ENCODE measurements at regions not wholly inside any gene's neighbourhood (a gene's known extent, or its start where the extent isn't known, plus 50 kb on each side); places are given as distances from the start of the nearest gene placed in this dataset.

DNA sequence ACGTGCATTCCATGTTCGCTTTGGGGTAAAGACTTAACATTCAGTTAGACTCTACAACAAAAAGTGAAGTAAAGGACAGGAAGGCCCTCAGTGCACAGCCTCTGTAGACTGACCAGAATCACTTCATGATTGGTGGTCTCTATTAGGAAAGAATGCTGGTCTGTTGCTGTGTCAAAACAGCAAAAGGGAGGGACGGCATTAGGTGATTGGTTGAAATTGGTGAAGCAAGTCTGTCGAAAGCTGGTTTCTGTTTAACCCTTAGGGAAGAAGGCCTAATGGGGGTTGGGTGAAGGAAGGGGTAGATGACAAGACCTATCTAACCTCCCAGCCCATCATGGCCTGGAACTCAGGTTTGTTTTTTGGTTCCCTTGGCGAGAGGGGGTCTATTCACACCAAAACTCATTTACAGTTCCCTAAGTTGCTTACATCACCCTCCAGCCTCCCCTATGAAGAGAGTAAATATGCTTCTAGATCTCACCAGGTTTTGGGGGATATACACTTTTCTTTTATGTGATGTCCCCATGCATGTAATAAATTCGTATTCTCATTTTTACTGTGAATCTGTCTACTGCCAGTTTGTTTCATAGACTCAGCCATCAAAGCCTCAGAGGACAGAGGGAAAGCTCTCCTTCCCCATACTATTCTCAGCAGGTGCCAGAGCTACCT lies 65.6 kb downstream of the TMEM17 start:
- H3K36me3 ChIP-seq (ENCODE audit: control insufficient read depth, insufficient read depth, low read length), result no peaks in the 10 kb centered on the region
- CTCF ChIA-PET, result no interaction called here
- H3K36me3 Mint-ChIP-seq (ENCODE audit: insufficient read depth, unreplicated experiment), result peaks cover 6% of the 10 kb centered on the region

DNA sequence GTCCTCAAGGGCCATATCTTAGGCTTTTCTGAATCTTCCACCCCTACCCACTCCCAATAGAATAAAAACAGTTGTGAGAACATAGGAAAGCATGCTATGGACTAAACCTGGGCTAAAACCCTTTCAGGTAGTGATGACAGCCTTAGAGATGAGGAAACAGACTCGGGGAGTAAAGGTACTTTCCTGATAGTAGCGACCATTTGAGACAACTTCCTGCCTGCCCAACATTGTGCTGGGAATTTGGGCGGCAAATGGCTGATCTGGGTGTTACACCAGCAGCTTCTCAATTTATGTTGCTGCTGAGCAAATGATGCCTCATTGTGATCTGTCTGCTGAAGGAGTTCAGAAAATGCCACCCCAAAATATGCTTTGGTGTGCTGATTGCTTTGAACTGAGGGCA lies 66.6 kb downstream of the TMEM17 start:
- Mint-ChIP-seq H3K27me3 (ENCODE audit: insufficient read depth, unreplicated experiment) (no peaks in the 10 kb centered on the region), H3K27ac (ENCODE audit: unreplicated experiment) (no peak overlapping the region), H3K9me3 (ENCODE audit: unreplicated experiment) (no peaks in the 10 kb centered on the region), H3K4me3 (ENCODE audit: unreplicated experiment) (no peak overlapping the region), H3K4me1 (ENCODE audit: low read depth, unreplicated experiment) (no peaks in the 10 kb centered on the region), H3K36me3 (ENCODE audit: insufficient read depth, unreplicated experiment) (peaks cover 6% of the 10 kb centered on the region)
- ChIA-PET POLR2A (no interaction called here), CTCF (no interaction called here)
- no peak for DNase-seq
- Histone ChIP-seq H3K4me3 (ENCODE audit: low read depth, low read length) (no peak overlapping the region), H3K4me1 (no peaks in the 10 kb centered on the region), H3K27me3 (replicated peaks; ENCODE audit: control insufficient read depth, insufficient read depth, low read length) (no peaks in the 10 kb centered on the region), H3K36me3 (ENCODE audit: control insufficient read depth, insufficient read depth, low read length) (no peaks in the 10 kb centered on the region), H3K9me3 (no peaks in the 10 kb centered on the region)
- TF ChIP-seq, protein P1, sequence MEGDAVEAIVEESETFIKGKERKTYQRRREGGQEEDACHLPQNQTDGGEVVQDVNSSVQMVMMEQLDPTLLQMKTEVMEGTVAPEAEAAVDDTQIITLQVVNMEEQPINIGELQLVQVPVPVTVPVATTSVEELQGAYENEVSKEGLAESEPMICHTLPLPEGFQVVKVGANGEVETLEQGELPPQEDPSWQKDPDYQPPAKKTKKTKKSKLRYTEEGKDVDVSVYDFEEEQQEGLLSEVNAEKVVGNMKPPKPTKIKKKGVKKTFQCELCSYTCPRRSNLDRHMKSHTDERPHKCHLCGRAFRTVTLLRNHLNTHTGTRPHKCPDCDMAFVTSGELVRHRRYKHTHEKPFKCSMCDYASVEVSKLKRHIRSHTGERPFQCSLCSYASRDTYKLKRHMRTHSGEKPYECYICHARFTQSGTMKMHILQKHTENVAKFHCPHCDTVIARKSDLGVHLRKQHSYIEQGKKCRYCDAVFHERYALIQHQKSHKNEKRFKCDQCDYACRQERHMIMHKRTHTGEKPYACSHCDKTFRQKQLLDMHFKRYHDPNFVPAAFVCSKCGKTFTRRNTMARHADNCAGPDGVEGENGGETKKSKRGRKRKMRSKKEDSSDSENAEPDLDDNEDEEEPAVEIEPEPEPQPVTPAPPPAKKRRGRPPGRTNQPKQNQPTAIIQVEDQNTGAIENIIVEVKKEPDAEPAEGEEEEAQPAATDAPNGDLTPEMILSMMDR (IDR thresholded peaks at IDR 0.05; ENCODE audit: insufficient read depth in 1 of 2, low read depth in 1 of 2, low read length in 1 of 2, severe bottlenecking in 1 of 2, unreplicated experiment in 1 of 2), result no peak
- BruUV-seq (replicated peaks), result no TSS peak
- intact Hi-C loops (cut with micrococcal nuclease; ENCODE audit: unreplicated experiment), result no loop called here

More for the DNA sequence above, 65.6 kb downstream of the TMEM17 start:
- intact Hi-C loops (cut with micrococcal nuclease; ENCODE audit: unreplicated experiment), result no loop called here
- Mint-ChIP-seq H3K4me1 (ENCODE audit: low read depth, unreplicated experiment) (no peaks in the 10 kb centered on the region), H3K27me3 (ENCODE audit: insufficient read depth, unreplicated experiment) (no peaks in the 10 kb centered on the region), H3K4me3 (ENCODE audit: unreplicated experiment) (no peak overlapping the region), H3K27ac (ENCODE audit: unreplicated experiment) (no peak overlapping the region), H3K9me3 (ENCODE audit: unreplicated experiment) (no peaks in the 10 kb centered on the region)
- no peak overlapping the region for H3K4me3 ChIP-seq (ENCODE audit: low read depth, low read length)
- DNase-seq, result no peak
- TF ChIP-seq, protein P1 (IDR thresholded peaks at IDR 0.05; ENCODE audit: insufficient read depth in 1 of 2, low read depth in 1 of 2, low read length in 1 of 2, severe bottlenecking in 1 of 2, unreplicated experiment in 1 of 2), result no peak
- no TSS peak for BruUV-seq (replicated peaks)
- POLR2A ChIA-PET, result no interaction called here
- no peaks in the 10 kb centered on the region for H3K9me3 ChIP-seq
- no peaks in the 10 kb centered on the region for H3K27me3 ChIP-seq (replicated peaks; ENCODE audit: control insufficient read depth, insufficient read depth, low read length)
- no peaks in the 10 kb centered on the region for H3K4me1 ChIP-seq

DNA sequence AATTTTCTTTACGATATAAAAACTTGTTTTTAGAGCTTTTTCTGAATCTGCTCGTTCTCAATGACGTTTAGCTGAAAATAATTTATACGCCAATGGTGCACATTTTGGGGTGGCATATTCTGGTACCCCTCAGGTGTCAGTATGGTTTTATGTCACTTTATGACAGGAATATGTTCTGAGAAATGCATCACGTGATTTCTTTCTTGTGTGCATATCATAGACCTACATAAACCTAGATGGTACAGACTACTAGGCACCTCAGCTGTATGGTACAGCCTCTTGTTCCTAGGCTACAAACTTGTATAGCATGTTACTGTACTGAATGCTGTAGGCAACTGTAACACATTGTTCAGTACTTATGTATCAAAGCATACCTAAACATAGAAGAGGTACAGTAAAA lies 68.2 kb downstream of the TMEM17 start:
- Mint-ChIP-seq H3K4me1 (ENCODE audit: low read depth, unreplicated experiment) (no peaks in the 10 kb centered on the region), H3K9me3 (ENCODE audit: unreplicated experiment) (no peaks in the 10 kb centered on the region), H3K27ac (ENCODE audit: unreplicated experiment) (no peak overlapping the region), H3K36me3 (ENCODE audit: insufficient read depth, unreplicated experiment) (peaks cover 6% of the 10 kb centered on the region), H3K4me3 (ENCODE audit: unreplicated experiment) (no peak overlapping the region), H3K27me3 (ENCODE audit: insufficient read depth, unreplicated experiment) (no peaks in the 10 kb centered on the region)
- Histone ChIP-seq H3K9me3 (no peaks in the 10 kb centered on the region), H3K4me1 (no peaks in the 10 kb centered on the region), H3K36me3 (ENCODE audit: control insufficient read depth, insufficient read depth, low read length) (no peaks in the 10 kb centered on the region), H3K27me3 (replicated peaks; ENCODE audit: control insufficient read depth, insufficient read depth, low read length) (no peaks in the 10 kb centered on the region), H3K4me3 (ENCODE audit: low read depth, low read length) (no peak overlapping the region)
- CTCF ChIA-PET, result no interaction called here
- TF ChIP-seq, protein P1 (IDR thresholded peaks at IDR 0.05; ENCODE audit: insufficient read depth in 1 of 2, low read depth in 1 of 2, low read length in 1 of 2, severe bottlenecking in 1 of 2, unreplicated experiment in 1 of 2), result no peak
- POLR2A ChIA-PET, result no interaction called here
- no TSS peak for BruUV-seq (replicated peaks)
- intact Hi-C loops (cut with micrococcal nuclease; ENCODE audit: unreplicated experiment), result no loop called here
- no peak for DNase-seq
